Glutamatergic neuron (in vitro differentiated cells): ENCODE measurements at regions not wholly inside any gene's neighbourhood (a gene's known extent, or its start where the extent isn't known, plus 50 kb on each side); places are given as distances from the start of the nearest gene placed in this dataset.

Experiments used
- DNase-seq: peaks from one replicate; pipeline ENCODE4 v3.0.0; 2022
- H3K27ac Mint-ChIP-seq: one replicate; pipeline ENCODE4 v1.8.0; 2020; ENCODE audit warnings: mild to moderate bottlenecking, mixed read lengths, inconsistent platforms; ENCODE audit not compliant: unreplicated experiment
- H3K27me3 Mint-ChIP-seq: one replicate; pipeline ENCODE4 v1.8.0; 2020; ENCODE audit warnings: mild to moderate bottlenecking, moderate library complexity, mixed read lengths, inconsistent platforms; ENCODE audit not compliant: unreplicated experiment
- H3K36me3 Mint-ChIP-seq: one replicate; pipeline ENCODE4 v1.8.0; 2020; ENCODE audit warnings: mild to moderate bottlenecking, mixed read lengths, inconsistent platforms; ENCODE audit not compliant: unreplicated experiment
- H3K4me1 Mint-ChIP-seq: one replicate; pipeline ENCODE4 v1.8.0; 2020; ENCODE audit warnings: mild to moderate bottlenecking, low read depth, mixed read lengths, inconsistent platforms; ENCODE audit not compliant: unreplicated experiment
- H3K4me3 Mint-ChIP-seq: one replicate; pipeline ENCODE4 v1.8.0; 2020; ENCODE audit warnings: mild to moderate bottlenecking, mixed read lengths, inconsistent platforms; ENCODE audit not compliant: unreplicated experiment
- H3K9me3 Mint-ChIP-seq: one replicate; pipeline ENCODE4 v1.8.0; 2020; ENCODE audit warnings: mild to moderate bottlenecking, moderate library complexity, mixed read lengths, inconsistent platforms; ENCODE audit not compliant: unreplicated experiment
- TF ChIP-seq, protein P1 (sequence below): fragments of 200-600 bp; sonication (generic); IDR thresholded peaks from one replicate; pipeline ENCODE4 v1.5.0; 2021; ENCODE audit not compliant: partially characterized antibody, unreplicated experiment

DNA sequence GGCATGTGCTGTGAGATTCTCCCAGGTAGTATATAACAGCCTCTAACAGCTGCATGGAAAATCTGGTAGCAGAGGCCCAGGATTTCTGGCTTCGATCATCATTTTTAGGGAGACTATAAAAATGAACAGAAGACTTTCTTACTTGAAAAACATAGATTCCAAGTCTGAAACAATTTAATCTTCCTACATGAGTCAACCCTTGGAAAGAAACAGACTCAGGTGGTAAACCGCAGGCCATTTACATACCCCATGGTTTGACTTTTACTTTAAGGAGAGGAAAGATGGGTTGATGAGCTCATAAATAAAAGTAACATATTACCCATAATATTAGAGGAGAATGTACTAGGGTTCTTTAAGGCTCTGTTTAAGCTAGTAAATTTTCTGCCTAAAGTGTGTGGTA, 121.6 kb downstream of the CYSLTR2 start:
- Mint-ChIP-seq H3K9me3 (no peaks in the 10 kb centered on the region), H3K4me3 (no peak overlapping the region), H3K36me3 (peaks cover 4% of the 10 kb centered on the region), H3K27ac (no peak overlapping the region), H3K27me3 (no peaks in the 10 kb centered on the region), H3K4me1 (no peaks in the 10 kb centered on the region)
- TF ChIP-seq, protein P1, sequence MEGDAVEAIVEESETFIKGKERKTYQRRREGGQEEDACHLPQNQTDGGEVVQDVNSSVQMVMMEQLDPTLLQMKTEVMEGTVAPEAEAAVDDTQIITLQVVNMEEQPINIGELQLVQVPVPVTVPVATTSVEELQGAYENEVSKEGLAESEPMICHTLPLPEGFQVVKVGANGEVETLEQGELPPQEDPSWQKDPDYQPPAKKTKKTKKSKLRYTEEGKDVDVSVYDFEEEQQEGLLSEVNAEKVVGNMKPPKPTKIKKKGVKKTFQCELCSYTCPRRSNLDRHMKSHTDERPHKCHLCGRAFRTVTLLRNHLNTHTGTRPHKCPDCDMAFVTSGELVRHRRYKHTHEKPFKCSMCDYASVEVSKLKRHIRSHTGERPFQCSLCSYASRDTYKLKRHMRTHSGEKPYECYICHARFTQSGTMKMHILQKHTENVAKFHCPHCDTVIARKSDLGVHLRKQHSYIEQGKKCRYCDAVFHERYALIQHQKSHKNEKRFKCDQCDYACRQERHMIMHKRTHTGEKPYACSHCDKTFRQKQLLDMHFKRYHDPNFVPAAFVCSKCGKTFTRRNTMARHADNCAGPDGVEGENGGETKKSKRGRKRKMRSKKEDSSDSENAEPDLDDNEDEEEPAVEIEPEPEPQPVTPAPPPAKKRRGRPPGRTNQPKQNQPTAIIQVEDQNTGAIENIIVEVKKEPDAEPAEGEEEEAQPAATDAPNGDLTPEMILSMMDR: no peak
- no peak for DNase-seq

DNA sequence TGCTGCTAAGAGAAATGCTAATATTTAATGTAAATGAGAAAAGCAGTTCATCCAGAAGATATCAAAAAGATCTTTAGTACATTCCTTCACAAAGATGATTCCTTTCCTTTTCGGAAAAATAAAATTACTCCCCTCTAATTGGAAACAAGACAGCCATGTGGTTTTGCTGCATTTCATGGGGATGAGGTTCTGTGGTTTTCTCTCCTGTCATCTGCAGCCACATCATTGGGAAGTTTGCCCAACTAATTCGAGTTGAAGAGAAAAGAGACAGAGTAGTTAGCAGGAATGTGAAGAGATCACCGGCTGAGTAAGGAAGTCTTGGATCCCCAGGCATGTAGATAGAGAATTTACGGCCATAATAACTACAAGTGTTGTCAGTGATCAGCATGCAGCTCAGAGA, 122.1 kb downstream of the CYSLTR2 start:
- no peaks in the 10 kb centered on the region for H3K9me3 Mint-ChIP-seq
- DNase-seq: no peak
- H3K4me1 Mint-ChIP-seq: no peaks in the 10 kb centered on the region
- H3K27me3 Mint-ChIP-seq: no peaks in the 10 kb centered on the region
- H3K4me3 Mint-ChIP-seq: no peak overlapping the region
- H3K27ac Mint-ChIP-seq: no peak overlapping the region
- TF ChIP-seq, protein P1: no peak
- peaks cover 4% of the 10 kb centered on the region for H3K36me3 Mint-ChIP-seq

DNA sequence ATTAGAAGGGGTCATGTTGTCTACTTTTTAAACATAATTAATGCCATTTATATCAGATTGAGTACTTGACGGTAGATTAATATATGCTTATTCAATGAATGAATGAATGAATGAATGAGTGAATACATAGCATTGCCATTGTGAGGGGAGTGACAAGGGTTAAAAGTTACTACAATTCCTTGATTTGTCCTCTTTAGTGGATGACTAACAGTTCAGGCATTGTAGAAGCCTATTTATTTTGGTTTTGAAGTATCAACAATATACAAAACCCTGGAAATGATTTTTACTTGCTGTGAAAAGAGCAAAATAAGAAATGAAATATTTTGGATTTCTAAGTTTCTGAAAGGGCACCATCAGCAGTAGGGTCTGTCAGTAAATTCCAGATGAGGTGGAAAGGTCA, 122.7 kb downstream of the CYSLTR2 start:
- no peaks in the 10 kb centered on the region for H3K9me3 Mint-ChIP-seq
- TF ChIP-seq, protein P1: no peak
- no peak for DNase-seq
- H3K4me1 Mint-ChIP-seq: no peaks in the 10 kb centered on the region
- H3K36me3 Mint-ChIP-seq: peaks cover 4% of the 10 kb centered on the region
- H3K4me3 Mint-ChIP-seq: no peak overlapping the region
- H3K27me3 Mint-ChIP-seq: no peaks in the 10 kb centered on the region
- no peak overlapping the region for H3K27ac Mint-ChIP-seq

DNA sequence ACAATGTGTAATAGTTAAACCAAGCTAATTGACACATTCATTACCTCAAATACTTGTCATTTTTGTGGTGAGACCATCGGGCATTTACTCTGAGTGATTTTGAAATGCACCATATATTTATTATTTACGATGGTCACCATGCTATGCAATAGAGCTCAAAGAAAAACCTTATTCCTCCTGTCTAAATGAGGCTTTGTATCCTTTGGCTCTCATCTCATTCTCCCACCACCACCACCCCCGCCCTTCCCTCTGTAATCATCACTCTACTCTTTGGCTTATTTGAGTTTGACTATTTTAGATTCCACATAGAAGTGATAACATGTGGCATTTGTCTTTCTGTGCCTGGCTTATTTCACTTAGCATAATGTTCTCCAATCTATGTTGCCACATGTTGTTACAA, 124.9 kb downstream of the CYSLTR2 start:
- TF ChIP-seq, protein P1: no peak
- no peak for DNase-seq
- H3K9me3 Mint-ChIP-seq: peaks cover 1% of the 10 kb centered on the region

DNA sequence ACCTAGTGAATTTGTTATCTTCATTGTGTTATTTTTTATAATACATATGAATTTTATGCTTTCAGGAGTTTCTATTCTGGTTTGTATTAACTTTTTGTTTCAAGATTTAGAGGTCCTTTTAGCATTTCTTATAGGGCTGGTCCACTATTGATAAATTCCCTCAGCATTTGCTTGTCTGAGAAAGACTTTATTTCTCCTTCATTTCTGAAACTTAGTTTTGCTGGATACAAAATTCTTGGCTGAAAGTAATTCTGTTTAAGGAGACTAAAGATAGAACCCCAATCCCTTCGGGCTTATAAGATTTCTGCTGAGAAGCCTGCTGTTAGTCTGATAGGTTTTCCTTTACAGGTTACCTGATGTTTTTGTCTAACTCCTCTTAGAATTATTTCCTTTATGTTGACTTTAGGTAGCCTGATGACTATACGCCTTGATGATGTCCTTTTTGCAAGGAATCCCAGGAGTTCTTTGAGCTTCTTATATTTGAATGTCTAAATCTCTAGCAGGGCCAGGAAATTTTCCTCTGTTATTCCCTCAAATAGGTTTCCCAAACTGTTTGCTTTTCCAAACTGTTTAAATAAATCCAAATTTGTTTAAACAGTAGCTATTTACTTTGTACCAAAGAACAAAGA, 127.1 kb downstream of the CYSLTR2 start:
- H3K36me3 Mint-ChIP-seq: peaks cover 12% of the 10 kb centered on the region

More for the DNA sequence above, 124.9 kb downstream of the CYSLTR2 start:
- peaks cover 12% of the 10 kb centered on the region for H3K36me3 Mint-ChIP-seq
- no peaks in the 10 kb centered on the region for H3K4me1 Mint-ChIP-seq
- H3K4me3 Mint-ChIP-seq: no peak overlapping the region
- no peak overlapping the region for H3K27ac Mint-ChIP-seq
- no peaks in the 10 kb centered on the region for H3K27me3 Mint-ChIP-seq

More for the DNA sequence above, 127.1 kb downstream of the CYSLTR2 start:
- Mint-ChIP-seq H3K4me1 (no peaks in the 10 kb centered on the region), H3K27ac (no peak overlapping the region), H3K27me3 (no peaks in the 10 kb centered on the region), H3K9me3 (peaks cover 1% of the 10 kb centered on the region), H3K4me3 (no peak overlapping the region)
- no peak for DNase-seq
- TF ChIP-seq, protein P1: no peak
